HS-27A (cell line): ENCODE measurements at regions not wholly inside any gene's neighbourhood (a gene's known extent, or its start where the extent isn't known, plus 50 kb on each side); places are given as distances from the start of the nearest gene placed in this dataset.

Source experiments
- DNase-seq: peaks from one replicate; pipeline ENCODE4 v3.0.0-alpha.2; 2012; ENCODE audit warnings: low read depth, missing footprints

GRCh38 chr11:113634940-113635575, 71.0 kb downstream of the TMPRSS5 start:
- no peak for DNase-seq

- DNase-seq: peak; percentile 51
Observed at GRCh38 chr11:113632981-113633380, 73.1 kb downstream of the TMPRSS5 start.

DNA sequence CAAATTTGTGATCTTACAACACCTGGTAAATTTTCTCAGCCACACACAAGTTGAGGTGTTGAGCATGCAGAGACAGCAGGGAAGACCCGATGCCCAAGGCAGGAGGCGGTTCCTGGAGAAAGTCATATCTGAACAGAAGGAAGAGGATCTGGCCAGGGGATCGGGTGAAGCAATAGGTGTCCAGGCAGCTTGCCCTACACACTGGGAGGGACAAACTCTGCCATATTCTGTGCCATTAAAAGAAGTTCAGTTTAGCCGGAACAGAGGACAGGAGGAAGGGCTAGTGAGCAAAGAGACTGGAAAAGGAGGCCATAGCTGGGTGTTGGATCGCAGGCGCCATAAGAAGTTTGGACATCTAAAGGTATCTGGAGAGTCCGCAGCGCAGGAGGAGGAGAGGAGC, 76.5 kb downstream of the TMPRSS5 start:
- no peak for DNase-seq

GRCh38 chr11:113628912-113629311, 77.2 kb downstream of the TMPRSS5 start:
- DNase-seq: no peak

DNA sequence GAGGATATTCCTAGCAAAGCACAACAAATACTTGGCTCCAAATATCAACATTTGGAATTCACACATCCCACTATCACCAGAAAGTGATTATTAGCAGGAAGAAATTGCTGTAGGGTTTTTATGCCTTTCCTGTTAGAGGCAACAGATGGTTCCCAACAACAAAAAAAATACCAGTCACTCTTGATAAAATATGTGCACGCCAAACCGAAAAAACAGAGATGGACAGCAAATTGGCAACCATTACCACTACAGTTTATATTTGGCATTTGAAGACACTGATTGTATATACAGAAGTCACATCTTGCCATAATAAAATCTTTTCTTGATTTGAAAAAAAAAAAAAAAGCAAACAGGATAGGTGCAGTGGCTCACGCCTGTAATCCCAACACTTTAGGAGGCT, 78.2 kb downstream of the TMPRSS5 start:
- no peak for DNase-seq

DNA sequence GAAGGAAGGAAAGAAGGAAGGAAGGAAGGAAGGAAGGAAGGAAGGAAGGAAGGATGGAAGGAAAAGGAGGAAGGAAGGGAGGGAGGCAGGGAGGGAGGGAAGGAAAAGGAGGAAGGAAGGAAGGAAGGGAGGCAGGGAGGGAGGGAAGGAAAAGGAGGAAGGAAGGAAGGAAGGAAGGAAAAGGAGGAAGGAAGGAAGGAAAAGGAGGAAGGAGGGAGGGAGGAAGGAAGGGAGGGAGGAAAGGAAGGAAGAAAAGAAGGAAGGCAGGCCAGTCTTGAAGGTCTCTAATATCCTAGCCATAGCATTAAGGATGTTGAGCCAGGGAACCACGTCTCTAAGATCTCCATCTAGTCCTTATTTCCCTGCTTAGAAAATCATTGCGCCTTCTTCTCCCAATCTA, 78.8 kb downstream of the TMPRSS5 start:
- no peak for DNase-seq

- no peak for DNase-seq
Observed at GRCh38 chr11:113626736-113627135, 79.4 kb downstream of the TMPRSS5 start.

DNA sequence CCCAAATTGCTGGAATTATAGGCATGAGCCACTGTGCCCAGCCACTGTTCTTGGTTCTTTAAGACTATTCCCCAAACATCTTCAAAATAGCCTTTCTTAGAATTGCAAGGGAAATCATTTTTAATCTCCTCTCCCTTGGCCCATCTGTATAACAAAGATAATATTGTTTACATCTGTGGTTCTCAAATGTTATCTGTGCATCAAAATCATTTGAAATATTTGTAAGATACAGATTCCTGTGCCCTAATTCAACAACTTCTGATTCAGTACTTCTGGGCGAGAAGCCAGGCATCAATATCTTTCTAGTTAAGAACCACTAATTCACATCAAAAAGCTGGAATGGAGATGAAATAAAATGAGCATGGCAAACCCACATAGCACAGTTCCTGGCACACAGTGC, 83.0 kb downstream of the TMPRSS5 start:
- DNase-seq: no peak

- DNase-seq: peak; percentile 65
Observed at GRCh38 chr11:113618360-113618759, 87.7 kb downstream of the TMPRSS5 start.

DNA sequence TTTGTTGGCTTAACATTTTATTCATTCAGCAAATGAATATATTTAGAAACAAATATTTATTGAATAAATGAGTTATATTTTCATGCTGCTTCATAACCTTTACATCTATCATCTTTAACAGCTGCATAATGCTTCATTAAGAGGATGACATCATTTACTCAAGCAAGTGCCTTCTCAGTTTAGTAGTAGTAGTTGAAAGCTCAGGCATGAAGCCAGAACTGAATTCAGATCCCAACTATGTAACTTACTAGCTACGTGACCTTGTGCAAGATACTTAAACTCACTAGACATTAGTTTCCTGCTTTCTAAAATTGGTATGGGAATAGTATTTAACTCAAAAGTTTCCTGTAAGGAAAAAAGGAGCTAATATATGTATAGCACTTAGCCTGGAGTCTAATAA, 90.3 kb downstream of the TMPRSS5 start:
- DNase-seq: no peak

DNA sequence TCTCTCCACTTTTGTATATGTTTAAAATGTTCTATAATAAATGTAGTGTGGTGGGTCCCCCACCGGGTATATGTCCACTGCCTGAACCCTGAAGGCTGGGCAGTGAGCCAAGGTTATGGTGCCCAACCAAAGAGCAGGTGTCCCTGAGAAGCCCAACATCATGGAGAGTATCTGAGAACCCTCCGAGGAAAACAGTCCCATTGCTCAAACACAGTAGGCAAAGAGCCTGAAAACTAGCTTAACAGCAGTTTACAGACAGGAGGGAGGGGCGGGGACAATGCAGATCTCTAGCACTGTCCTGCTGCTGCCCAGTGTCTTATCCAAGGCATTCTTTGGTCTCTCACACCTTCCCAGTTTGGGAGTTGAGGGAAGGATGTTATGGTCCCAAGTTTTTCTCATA, 91.0 kb downstream of the TMPRSS5 start:
- no peak for DNase-seq

GRCh38 chr11:113614097-113614496, 92.0 kb downstream of the TMPRSS5 start:
- DNase-seq: no peak

- no peak for DNase-seq
Observed at GRCh38 chr11:113613619-113614018, 92.5 kb downstream of the TMPRSS5 start.

DNA sequence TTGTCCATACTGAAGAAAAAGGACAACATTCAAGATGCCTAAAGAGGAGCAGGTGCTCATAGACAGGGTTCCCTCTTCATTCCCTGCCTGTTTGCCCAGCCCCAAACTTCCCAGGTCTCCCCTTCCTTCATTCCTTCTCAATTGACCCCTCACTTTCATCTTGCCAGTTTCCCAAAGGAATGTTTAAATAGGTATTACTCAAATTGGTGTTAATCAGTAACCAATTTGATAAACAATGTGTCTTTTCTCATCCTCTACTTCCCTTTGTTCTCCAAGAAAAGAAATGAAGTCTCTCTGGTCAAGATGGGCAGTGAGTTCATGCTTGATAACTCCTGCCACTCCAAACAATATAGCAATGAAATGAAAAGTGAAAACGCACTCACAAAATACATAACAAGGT, 101.9 kb downstream of the TMPRSS5 start:
- DNase-seq: no peak

- no peak for DNase-seq
Observed at GRCh38 chr11:113603277-113604059, 102.6 kb downstream of the TMPRSS5 start.

DNA sequence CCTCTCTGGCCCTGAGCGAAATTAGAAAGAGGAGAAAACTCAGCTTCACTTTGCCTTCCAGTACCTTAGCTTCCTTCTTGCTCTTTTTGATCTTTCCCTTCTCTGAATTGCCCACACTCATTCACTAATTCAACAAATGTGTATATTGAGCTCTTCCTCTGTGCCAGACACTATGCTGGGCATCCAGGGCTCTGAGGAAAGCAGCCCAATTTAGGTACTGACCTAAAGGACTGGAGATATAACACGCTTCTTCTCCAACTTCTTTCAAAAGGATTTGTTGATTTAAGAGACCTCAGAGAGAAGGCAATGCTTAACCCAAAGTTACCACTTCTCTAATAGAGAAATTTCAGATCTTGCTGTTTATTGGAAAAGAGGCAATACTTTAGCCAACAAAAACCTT, 103.6 kb downstream of the TMPRSS5 start:
- DNase-seq: no peak

DNA sequence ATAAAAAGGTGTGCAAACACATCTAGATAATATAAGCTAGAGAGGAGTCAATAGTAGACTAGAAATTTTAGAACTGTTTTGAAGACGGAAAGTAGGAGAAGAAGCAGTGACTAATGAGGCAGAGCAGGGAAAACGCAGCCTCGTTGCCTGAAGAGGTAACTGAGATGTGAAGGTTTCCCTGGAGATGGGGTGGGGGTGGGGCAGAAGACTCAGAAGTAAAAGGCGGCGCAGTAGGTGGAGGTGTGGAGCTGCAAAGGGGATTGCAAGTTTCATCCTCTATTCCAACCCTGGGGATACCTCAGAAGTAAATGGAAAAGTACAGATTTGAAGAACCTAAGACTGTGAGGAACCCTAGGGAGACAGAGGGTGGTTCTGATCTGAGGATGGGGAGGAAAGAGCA, 109.5 kb downstream of the TMPRSS5 start:
- DNase-seq: no peak

DNA sequence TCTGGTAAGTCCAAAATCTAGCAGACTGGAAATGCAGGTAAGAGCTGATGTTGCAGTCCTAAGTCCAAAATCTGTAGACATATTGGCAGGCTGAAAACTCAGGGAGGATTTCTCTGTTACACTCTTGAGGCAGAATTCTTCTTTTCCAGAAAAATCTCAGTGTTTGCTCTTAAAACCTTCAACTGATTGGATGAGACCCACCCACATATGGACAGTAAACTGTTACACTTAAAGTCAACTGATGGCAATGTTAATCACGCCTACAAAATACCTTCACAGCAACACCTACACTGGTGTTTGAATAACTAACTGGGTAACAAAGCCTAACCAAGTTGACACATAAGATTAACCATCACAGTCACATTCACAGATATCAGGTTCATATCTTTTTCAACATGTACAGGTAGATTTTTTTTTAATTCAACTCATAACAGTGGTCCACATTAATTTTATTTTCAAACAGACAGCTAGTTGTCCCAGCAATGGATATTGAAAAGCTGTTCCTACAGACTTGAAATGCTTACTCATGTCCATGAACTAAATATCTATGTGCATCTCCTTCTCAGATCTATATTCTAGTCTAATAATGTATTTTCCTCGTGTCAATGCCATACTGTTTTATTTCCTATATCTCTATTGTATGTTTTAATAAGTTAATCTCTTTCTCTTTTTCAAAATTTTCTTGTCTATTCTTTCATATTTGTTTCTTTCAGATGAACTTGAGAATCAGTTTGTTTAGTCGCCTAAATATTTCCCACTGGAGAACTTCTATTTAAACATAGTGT, 110.1 kb downstream of the TMPRSS5 start:
- DNase-seq: no peak

GRCh38 chr11:113593698-113594308, 112.3 kb downstream of the TMPRSS5 start:
- no peak for DNase-seq

DNA sequence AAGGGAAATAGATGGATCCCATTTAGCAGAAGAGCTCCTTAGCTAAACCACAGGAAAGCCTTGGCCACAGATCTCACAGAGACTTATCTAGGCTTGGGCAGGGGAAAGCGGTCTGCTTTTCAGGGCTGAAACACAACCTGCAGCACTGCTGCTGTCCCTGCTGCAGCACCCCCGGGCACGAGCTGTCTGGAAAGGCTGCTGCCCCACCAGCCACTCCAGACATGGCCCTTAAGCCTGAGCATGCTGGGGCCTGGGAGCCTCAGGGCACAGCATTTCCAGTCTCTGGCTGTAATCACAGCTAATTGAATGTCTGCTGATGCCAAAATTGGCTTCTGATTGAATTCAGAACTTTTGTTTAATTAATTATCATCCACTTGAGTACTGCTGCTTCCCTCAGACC, 115.0 kb downstream of the TMPRSS5 start:
- DNase-seq: no peak

DNA sequence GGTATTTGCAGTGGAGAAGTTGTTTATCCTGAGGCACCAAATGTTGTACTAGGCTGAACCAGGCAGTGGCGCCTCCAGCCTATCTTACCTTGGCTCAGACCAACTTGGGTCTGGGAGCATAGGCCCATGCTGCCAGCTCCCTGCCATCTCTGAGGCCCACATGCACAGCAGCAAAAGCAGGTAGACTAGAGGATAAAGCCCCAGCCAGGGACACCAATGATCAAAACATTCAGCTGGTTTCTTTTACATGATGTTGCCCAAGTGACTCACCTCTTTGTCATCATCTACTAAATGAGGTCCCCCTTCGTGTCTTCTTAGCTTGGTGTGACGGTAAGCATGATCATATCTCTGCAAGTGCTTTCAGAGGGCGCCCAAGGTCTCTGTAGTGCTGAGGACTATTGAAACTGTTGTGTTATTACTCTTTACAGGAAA, 112.1 kb upstream of the DRD2 start:
- no peak for DNase-seq

DNA sequence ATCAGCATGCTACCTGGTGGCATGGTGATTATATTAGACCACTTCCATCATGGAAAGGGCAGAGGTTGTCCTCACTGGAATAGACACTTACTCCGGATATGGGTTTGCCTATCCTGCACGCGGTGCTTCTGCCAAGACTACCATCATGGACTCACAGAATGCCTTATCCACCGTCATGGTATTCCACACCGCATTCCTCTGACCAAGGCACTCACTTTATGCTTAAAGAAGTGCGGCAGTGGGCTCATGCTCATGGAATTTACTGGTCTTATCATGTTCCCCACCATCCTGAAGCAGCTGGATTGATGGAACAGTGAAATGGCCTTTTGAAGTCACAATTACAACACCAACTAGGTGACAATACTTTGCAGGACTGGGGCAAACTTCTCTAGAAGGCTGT, 109.2 kb upstream of the DRD2 start:
- DNase-seq: no peak

GRCh38 chr11:113581713-113582112, 106.5 kb upstream of the DRD2 start:
- DNase-seq: no peak
